Adrenal gland (tissue), 5 donors: ENCODE measurements at regions not wholly inside any gene's neighbourhood (a gene's known extent, or its start where the extent isn't known, plus 50 kb on each side); places are given as distances from the start of the nearest gene placed in this dataset.

ENCODE experiments used
- POLR2A ChIP-seq, 2 donors: fragments of 450-650 bp; IDR thresholded peaks; one replicate each; pipeline ENCODE4 v1.6.1; 2017; ENCODE audit warnings: antibody characterized with exemption in 2 of 2, mild to moderate bottlenecking in 2 of 2, moderate library complexity in 1 of 2
- TF ChIP-seq, protein P1 (sequence below), 6 experiments: fragments of 450-650 bp in 4 of 6; fragments of 200-600 bp in 2 of 6; sonication (generic) in 1 of 6; IDR thresholded peaks; 1 replicate in 5 of 6; 2 replicates in 1 of 6; pipeline versions ENCODE4 v1.5.1 to v1.8.0; 2016 to 2021; ENCODE audit warnings: antibody characterized with exemption in 6 of 6, mild to moderate bottlenecking in 2 of 6, moderate library complexity in 1 of 6
- donor health status: DM: no; HTN: no; CAD: no.

- no peak for TF ChIP-seq POLR2A (IDR thresholded peaks at IDR 0.05)
- TF ChIP-seq, protein P1, sequence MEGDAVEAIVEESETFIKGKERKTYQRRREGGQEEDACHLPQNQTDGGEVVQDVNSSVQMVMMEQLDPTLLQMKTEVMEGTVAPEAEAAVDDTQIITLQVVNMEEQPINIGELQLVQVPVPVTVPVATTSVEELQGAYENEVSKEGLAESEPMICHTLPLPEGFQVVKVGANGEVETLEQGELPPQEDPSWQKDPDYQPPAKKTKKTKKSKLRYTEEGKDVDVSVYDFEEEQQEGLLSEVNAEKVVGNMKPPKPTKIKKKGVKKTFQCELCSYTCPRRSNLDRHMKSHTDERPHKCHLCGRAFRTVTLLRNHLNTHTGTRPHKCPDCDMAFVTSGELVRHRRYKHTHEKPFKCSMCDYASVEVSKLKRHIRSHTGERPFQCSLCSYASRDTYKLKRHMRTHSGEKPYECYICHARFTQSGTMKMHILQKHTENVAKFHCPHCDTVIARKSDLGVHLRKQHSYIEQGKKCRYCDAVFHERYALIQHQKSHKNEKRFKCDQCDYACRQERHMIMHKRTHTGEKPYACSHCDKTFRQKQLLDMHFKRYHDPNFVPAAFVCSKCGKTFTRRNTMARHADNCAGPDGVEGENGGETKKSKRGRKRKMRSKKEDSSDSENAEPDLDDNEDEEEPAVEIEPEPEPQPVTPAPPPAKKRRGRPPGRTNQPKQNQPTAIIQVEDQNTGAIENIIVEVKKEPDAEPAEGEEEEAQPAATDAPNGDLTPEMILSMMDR (IDR thresholded peaks at IDR 0.05), result no peak
Observed at GRCh38 chr18:40049716-40050115, 1905.3 kb upstream of the PIK3C3 start.
